NCI-H510A (cell line): ENCODE measurements at regions not wholly inside any gene's neighbourhood (a gene's known extent, or its start where the extent isn't known, plus 50 kb on each side); places are given as distances from the start of the nearest gene placed in this dataset.

Experiments
- DNase-seq: peaks from one replicate; lab custom pipeline; 2025; lab: John Stamatoyannopoulos, UW

- DNase-seq = no peak
These were observed 59.0 kb upstream of the WDR1 start for GRCh38 chr4:10175626-10176025.

GRCh38 chr4:10173754-10174749 is 57.5 kb upstream of the WDR1 start:
- DNase-seq = no peak

GRCh38 chr4:10173037-10173753 is 56.6 kb upstream of the WDR1 start:
- DNase-seq = no peak

- no peak for DNase-seq
These were observed 55.8 kb upstream of the WDR1 start for GRCh38 chr4:10172278-10172921.

- DNase-seq = no peak
These were observed 54.5 kb upstream of the WDR1 start for GRCh38 chr4:10171055-10171454.

- DNase-seq = no peak
These were observed 53.3 kb upstream of the WDR1 start for GRCh38 chr4:10169839-10170387.

GRCh38 chr4:10168151-10168550 is 51.6 kb upstream of the WDR1 start:
- no peak for DNase-seq

- DNase-seq = no peak
These were observed 50.6 kb upstream of the WDR1 start for GRCh38 chr4:10167201-10167600.
